GM12878 (cell line): ENCODE measurements at regions not wholly inside any gene's neighbourhood (a gene's known extent, or its start where the extent isn't known, plus 50 kb on each side); places are given as distances from the start of the nearest gene placed in this dataset.

Experiments
- ATAC-seq: fragments of 200-7000 bp; cut with Tn5 transposase; 3 replicates; pipeline ENCODE4 v1.9.1; 2020; ENCODE audit warnings: mild to moderate bottlenecking, moderate library complexity
- BruUV-seq: library from RNA; stranded (reverse); fragments of 400-500 nt; replicated peaks from 2 replicates; lab custom pipeline; 2021; lab: Mats Ljungman, UMichigan
- CTCF ChIA-PET: fragments of 300-600 bp; sonication (Branson Sonifier 250); formaldehyde crosslinking; extraction: SDS; loops from one replicate; lab custom pipeline; 2021; ENCODE audit warnings: inconsistent platforms; lab: Yijun Ruan, JAX
- POLR2A ChIA-PET: fragments of 350-600 bp; formaldehyde crosslinking; extraction: SDS; loops from one replicate; lab custom pipeline; 2021; ENCODE audit warnings: inconsistent platforms; lab: Charles Lee
- RAD21 ChIA-PET: fragments of 300-600 bp; sonication (Branson Sonifier 250); formaldehyde crosslinking; loops from one replicate; lab custom pipeline; 2023; ENCODE audit warnings: antibody characterized with exemption; ENCODE audit not compliant: unreplicated experiment; lab: Charles Lee
- SMC1A ChIA-PET: fragments of 300-600 bp; sonication (Branson Sonifier 250); formaldehyde crosslinking; loops from one replicate; lab custom pipeline; 2023; ENCODE audit not compliant: unreplicated experiment, uncharacterized antibody; lab: Charles Lee
- DNase-seq: peaks from one replicate; pipeline ENCODE4 v3.0.0-alpha.2; 2011; ENCODE audit warnings: low read depth, low spot score
- FAIRE-seq: peaks from 3 replicates; lab custom pipeline; 2011; peaks lifted over from hg19 to GRCh38; lab: Jason Lieb, UNC
- H2AFZ ChIP-seq: 2 replicates; pipeline ENCODE4 v1.6.0; 2011; ENCODE audit warnings: low read depth, low read length, control low read depth; ENCODE audit not compliant: control insufficient read depth
- H3K27ac ChIP-seq: 2 replicates; pipeline ENCODE4 v1.5.1; 2011; ENCODE audit warnings: control low read depth; ENCODE audit not compliant: control insufficient read depth, insufficient read depth
- H3K27me3 ChIP-seq, 2 experiments: replicated peaks in 1 of 2; 2 replicates each; pipeline versions ENCODE4 v1.6.0 to v1.6.1; 2011; ENCODE audit warnings: low read length in 1 of 2; ENCODE audit not compliant: control insufficient read depth in 2 of 2, insufficient read depth in 2 of 2
- H3K36me3 ChIP-seq, 2 experiments: 2 replicates each; pipeline ENCODE4 v1.5.1; 2011; ENCODE audit warnings: low read length in 1 of 2; ENCODE audit not compliant: control insufficient read depth in 2 of 2, insufficient read depth in 2 of 2
- H3K4me1 ChIP-seq: 2 replicates; pipeline ENCODE4 v1.6.1; 2011; ENCODE audit warnings: mild to moderate bottlenecking, low read length, moderate library complexity, mixed read lengths; ENCODE audit not compliant: control insufficient read depth, insufficient read depth
- H3K4me2 ChIP-seq: 2 replicates; pipeline ENCODE4 v1.6.0; 2011; ENCODE audit warnings: control low read depth; ENCODE audit not compliant: control insufficient read depth, insufficient read depth
- H3K4me3 ChIP-seq: fragments of 200-600 bp; sonication (generic); 2 replicates; pipeline ENCODE4 v1.5.1; 2016
- H3K79me2 ChIP-seq: 2 replicates; pipeline ENCODE4 v1.6.0; 2011; ENCODE audit warnings: low read length; ENCODE audit not compliant: control insufficient read depth, insufficient read depth
- H3K9ac ChIP-seq: 2 replicates; pipeline ENCODE4 v1.8.0; 2011; ENCODE audit warnings: low read length, control low read depth, mixed read lengths; ENCODE audit not compliant: control insufficient read depth, insufficient read depth
- H3K9me3 ChIP-seq: replicated peaks from 3 replicates; pipeline ENCODE4 v1.5.1; 2011; ENCODE audit warnings: mild to moderate bottlenecking, low read length; ENCODE audit not compliant: control insufficient read depth, insufficient read depth
- H4K20me1 ChIP-seq: 2 replicates; pipeline ENCODE4 v1.6.0; 2011; ENCODE audit not compliant: control insufficient read depth, insufficient read depth
- ATF2 ChIP-seq: IDR thresholded peaks from 2 replicates; pipeline ENCODE4 v1.6.1; 2012; ENCODE audit warnings: low read length, inconsistent platforms
- CUX1 ChIP-seq: IDR thresholded peaks from 2 replicates; pipeline ENCODE4 v1.6.1; 2012; ENCODE audit warnings: improper control_type of control experiment, low read depth, low read length; ENCODE audit not compliant: insufficient replicate concordance
- FOS ChIP-seq: IDR thresholded peaks from 3 replicates; pipeline ENCODE4 v1.6.1; 2011; ENCODE audit warnings: borderline replicate concordance; ENCODE audit not compliant: insufficient read length; ENCODE audit errors: extremely low read depth
- HCFC1 ChIP-seq: fragments of 150-350 bp; IDR thresholded peaks from 2 replicates; pipeline ENCODE4 v1.6.1; 2014; ENCODE audit warnings: low read length
- JUND ChIP-seq: IDR thresholded peaks from 2 replicates; pipeline ENCODE4 v1.6.1; 2012; ENCODE audit warnings: low read depth, mild to moderate bottlenecking, low read length, improper control_type of control experiment, moderate library complexity
- KAT2A ChIP-seq: conservative IDR thresholded peaks from 2 replicates; pipeline ENCODE4 v1.6.1; 2011; ENCODE audit warnings: low read depth, low read length; ENCODE audit not compliant: control insufficient read depth
- NR2C2 ChIP-seq: IDR thresholded peaks from 2 replicates; pipeline ENCODE4 v1.6.1; 2011; ENCODE audit warnings: borderline replicate concordance, low read depth; ENCODE audit not compliant: control insufficient read depth, insufficient read length
- POLR2A ChIP-seq: IDR thresholded peaks from 2 replicates; pipeline ENCODE4 v1.6.1; 2011; ENCODE audit warnings: low read depth, mild to moderate bottlenecking, low read length
- RELA ChIP-seq: fragments of 450-650 bp; IDR thresholded peaks from 2 replicates; pipeline ENCODE4 v1.8.0; 2014; ENCODE audit warnings: borderline replicate concordance; ENCODE audit not compliant: partially characterized antibody
- RFX5 ChIP-seq: IDR thresholded peaks from 2 replicates; pipeline ENCODE4 v1.6.1; 2011; ENCODE audit warnings: low read depth, low read length, improper control_type of control experiment
- SMARCA5 ChIP-seq: fragments of 450-650 bp; IDR thresholded peaks from 2 replicates; pipeline ENCODE4 v1.6.1; 2017; ENCODE audit warnings: mild to moderate bottlenecking
- ZNF217 ChIP-seq: fragments of 450-650 bp; IDR thresholded peaks from 2 replicates; pipeline ENCODE4 v1.6.1; 2017; ENCODE audit warnings: antibody characterized with exemption, mild to moderate bottlenecking
- WGBS: methylation state at CpG from one replicate; pipeline ENCODE4 v1.1.6; 2016; ENCODE audit warnings: low lambda C conversion rate; ENCODE audit not compliant: insufficient replicate concordance, insufficient coverage; ENCODE audit errors: missing lambda C conversion rate; 5-methylcytosine and 5-hydroxymethylcytosine counted together
- in situ Hi-C: fragments of 300-500 bp; cut with MboI; formaldehyde crosslinking; loops from 9 replicates; pipeline ENCODE4 v1.14.3; 2018; ENCODE audit warnings: mixed read lengths
- intact Hi-C: fragments of 100-400 bp; cut with micrococcal nuclease; formaldehyde crosslinking; loops from one replicate; pipeline ENCODE4 v1.14.2; 2022; ENCODE audit not compliant: unreplicated experiment
- TF ChIP-seq, protein P1 (sequence below): IDR thresholded peaks from 2 replicates; pipeline ENCODE4 v1.6.1; 2012; ENCODE audit warnings: mild to moderate bottlenecking, low read depth, low read length
- TF ChIP-seq, protein P2 (sequence below), 3 experiments: IDR thresholded peaks in 2 of 3; conservative IDR thresholded peaks in 1 of 3; 2 replicates each; pipeline ENCODE4 v1.5.1; 2011; ENCODE audit warnings: low read depth in 3 of 3, low read length in 3 of 3, mild to moderate bottlenecking in 3 of 3, control low read depth in 2 of 3, moderate library complexity in 2 of 3, inconsistent platforms in 1 of 3, mixed read lengths in 1 of 3; ENCODE audit not compliant: control insufficient read depth in 2 of 3, insufficient read depth in 1 of 3; ENCODE audit errors: extremely low read depth in 1 of 3

GRCh38 chr4:156656896-156657295 is 314.7 kb downstream of the PDGFC start:
- in situ Hi-C loops (no loop called here), intact Hi-C loops (no loop called here)
- Histone ChIP-seq H2AFZ (no peak overlapping the region), H3K27ac (no peak overlapping the region), H3K4me3 (no peak overlapping the region), H3K27me3 (no peaks in the 10 kb centered on the region), H3K79me2 (no peaks in the 10 kb centered on the region), H3K36me3 (no peaks in the 10 kb centered on the region), H3K4me2 (no peak overlapping the region), H4K20me1 (no peaks in the 10 kb centered on the region), H3K9ac (no peak overlapping the region), H3K9me3 (no peaks in the 10 kb centered on the region), H3K4me1 (no peaks in the 10 kb centered on the region)
- POLR2A ChIA-PET, result no interaction called here
- RAD21 ChIA-PET, result no interaction called here
- CTCF ChIA-PET, result no interaction called here
- SMC1A ChIA-PET, result no interaction called here
- DNase-seq, result no peak
- WGBS, result 21% methylated on average over 2 of the region's 2 CpGs
- FAIRE-seq, result no peak
- no peak for ATAC-seq
- no peak for TF ChIP-seq ATF2
- no peak for TF ChIP-seq RELA
- TF ChIP-seq ZNF217, result no peak
- TF ChIP-seq FOS, result no peak
- no peak for TF ChIP-seq SMARCA5
- TF ChIP-seq POLR2A, result no peak
- TF ChIP-seq RFX5, result no peak
- TF ChIP-seq, protein P1, sequence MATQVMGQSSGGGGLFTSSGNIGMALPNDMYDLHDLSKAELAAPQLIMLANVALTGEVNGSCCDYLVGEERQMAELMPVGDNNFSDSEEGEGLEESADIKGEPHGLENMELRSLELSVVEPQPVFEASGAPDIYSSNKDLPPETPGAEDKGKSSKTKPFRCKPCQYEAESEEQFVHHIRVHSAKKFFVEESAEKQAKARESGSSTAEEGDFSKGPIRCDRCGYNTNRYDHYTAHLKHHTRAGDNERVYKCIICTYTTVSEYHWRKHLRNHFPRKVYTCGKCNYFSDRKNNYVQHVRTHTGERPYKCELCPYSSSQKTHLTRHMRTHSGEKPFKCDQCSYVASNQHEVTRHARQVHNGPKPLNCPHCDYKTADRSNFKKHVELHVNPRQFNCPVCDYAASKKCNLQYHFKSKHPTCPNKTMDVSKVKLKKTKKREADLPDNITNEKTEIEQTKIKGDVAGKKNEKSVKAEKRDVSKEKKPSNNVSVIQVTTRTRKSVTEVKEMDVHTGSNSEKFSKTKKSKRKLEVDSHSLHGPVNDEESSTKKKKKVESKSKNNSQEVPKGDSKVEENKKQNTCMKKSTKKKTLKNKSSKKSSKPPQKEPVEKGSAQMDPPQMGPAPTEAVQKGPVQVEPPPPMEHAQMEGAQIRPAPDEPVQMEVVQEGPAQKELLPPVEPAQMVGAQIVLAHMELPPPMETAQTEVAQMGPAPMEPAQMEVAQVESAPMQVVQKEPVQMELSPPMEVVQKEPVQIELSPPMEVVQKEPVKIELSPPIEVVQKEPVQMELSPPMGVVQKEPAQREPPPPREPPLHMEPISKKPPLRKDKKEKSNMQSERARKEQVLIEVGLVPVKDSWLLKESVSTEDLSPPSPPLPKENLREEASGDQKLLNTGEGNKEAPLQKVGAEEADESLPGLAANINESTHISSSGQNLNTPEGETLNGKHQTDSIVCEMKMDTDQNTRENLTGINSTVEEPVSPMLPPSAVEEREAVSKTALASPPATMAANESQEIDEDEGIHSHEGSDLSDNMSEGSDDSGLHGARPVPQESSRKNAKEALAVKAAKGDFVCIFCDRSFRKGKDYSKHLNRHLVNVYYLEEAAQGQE, result no peak
- TF ChIP-seq KAT2A, result no peak
- TF ChIP-seq, protein P2, sequence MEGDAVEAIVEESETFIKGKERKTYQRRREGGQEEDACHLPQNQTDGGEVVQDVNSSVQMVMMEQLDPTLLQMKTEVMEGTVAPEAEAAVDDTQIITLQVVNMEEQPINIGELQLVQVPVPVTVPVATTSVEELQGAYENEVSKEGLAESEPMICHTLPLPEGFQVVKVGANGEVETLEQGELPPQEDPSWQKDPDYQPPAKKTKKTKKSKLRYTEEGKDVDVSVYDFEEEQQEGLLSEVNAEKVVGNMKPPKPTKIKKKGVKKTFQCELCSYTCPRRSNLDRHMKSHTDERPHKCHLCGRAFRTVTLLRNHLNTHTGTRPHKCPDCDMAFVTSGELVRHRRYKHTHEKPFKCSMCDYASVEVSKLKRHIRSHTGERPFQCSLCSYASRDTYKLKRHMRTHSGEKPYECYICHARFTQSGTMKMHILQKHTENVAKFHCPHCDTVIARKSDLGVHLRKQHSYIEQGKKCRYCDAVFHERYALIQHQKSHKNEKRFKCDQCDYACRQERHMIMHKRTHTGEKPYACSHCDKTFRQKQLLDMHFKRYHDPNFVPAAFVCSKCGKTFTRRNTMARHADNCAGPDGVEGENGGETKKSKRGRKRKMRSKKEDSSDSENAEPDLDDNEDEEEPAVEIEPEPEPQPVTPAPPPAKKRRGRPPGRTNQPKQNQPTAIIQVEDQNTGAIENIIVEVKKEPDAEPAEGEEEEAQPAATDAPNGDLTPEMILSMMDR (IDR thresholded peaks at IDR 0.05 in 2 of 3, conservative IDR thresholded peaks at IDR 0.05 in 1 of 3; ENCODE audit: control insufficient read depth in 2 of 3, extremely low read depth in 1 of 3, insufficient read depth in 1 of 3, low read depth in 3 of 3, low read length in 3 of 3), result no peak
- TF ChIP-seq NR2C2, result no peak
- TF ChIP-seq HCFC1, result no peak
- TF ChIP-seq CUX1, result no peak
- TF ChIP-seq JUND, result no peak
- no TSS peak for BruUV-seq
